ENCODE measurements at regions not wholly inside any gene's neighbourhood (a gene's known extent, or its start where the extent isn't known, plus 50 kb on each side); places are given as distances from the start of the nearest gene placed in this dataset.
"Not testable (repeated sequence)": the region's sequence is repeated elsewhere in the genome, so short reads cannot be mapped to it uniquely, and the experiment has no call there.

DNA sequence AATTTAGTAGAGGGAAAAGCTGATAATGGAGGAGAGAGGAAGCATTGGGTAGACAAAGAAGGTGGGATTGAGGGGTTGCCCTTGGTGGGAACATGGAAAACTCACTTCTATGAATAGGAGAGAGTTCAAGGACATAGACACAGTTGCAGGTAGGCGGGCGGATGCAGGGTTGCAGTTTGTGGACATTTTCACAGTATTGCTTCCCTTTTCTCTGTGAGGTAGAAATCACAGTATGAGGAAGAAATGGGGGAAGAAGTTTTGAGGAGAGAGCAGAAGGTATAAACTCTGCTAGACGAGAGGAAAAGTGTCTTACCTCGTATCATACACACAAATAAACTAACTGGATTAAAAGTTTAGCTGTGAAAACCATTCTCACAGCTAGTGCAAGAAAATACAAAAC lies 200.7 kb upstream of the ECI2 start:
- H3K27ac Mint-ChIP-seq = no peak overlapping the region
- H3K4me3 Mint-ChIP-seq = no peak overlapping the region
- POLR2A ChIA-PET = no interaction called here
- no peak for ATAC-seq
- DNase-seq = no peak
- H3K36me3 Mint-ChIP-seq (ENCODE audit: low read depth) = no peaks in the 10 kb centered on the region
- TF ChIP-seq, protein P1, sequence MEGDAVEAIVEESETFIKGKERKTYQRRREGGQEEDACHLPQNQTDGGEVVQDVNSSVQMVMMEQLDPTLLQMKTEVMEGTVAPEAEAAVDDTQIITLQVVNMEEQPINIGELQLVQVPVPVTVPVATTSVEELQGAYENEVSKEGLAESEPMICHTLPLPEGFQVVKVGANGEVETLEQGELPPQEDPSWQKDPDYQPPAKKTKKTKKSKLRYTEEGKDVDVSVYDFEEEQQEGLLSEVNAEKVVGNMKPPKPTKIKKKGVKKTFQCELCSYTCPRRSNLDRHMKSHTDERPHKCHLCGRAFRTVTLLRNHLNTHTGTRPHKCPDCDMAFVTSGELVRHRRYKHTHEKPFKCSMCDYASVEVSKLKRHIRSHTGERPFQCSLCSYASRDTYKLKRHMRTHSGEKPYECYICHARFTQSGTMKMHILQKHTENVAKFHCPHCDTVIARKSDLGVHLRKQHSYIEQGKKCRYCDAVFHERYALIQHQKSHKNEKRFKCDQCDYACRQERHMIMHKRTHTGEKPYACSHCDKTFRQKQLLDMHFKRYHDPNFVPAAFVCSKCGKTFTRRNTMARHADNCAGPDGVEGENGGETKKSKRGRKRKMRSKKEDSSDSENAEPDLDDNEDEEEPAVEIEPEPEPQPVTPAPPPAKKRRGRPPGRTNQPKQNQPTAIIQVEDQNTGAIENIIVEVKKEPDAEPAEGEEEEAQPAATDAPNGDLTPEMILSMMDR (IDR thresholded peaks at IDR 0.05) = no peak
- H3K9me3 Mint-ChIP-seq = no peaks in the 10 kb centered on the region
- H3K4me1 Mint-ChIP-seq (ENCODE audit: low read depth) = no peaks in the 10 kb centered on the region
- intact Hi-C loops (cut with micrococcal nuclease) = no loop called here
- CTCF ChIA-PET = no interaction called here
- H3K27me3 Mint-ChIP-seq = peaks cover 9% of the 10 kb centered on the region

DNA sequence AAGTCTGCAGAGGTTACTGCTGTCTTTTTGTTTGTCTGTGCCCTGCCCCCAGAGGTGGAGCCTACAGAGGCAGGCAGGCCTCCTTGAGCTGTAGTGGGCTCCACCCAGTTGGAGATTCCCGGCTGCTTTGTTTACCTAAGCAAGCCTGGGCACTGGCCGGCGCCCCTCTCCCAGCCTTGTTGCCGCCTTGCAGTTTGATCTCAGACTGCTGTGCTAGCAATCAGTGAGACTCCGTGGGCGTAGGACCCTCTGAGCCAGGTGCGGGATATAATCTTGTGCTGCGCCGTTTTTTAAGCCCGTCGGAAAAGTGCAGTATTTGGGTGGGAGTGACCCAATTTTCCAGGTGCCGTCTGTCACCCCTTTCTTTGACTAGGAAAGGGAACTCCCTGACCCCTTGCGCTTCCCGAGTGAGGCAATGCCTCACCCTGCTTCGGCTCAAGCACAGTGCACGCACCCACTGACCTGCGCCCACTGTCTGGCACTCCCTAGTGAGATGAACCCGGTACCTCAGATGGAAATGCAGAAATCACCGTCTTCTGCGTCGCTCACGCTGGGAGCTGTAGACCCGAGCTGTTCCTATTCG lies 198.9 kb upstream of the ECI2 start:
- intact Hi-C loops (cut with micrococcal nuclease); H3K4me3 Mint-ChIP-seq; H3K4me1 Mint-ChIP-seq (ENCODE audit: low read depth); ATAC-seq; POLR2A ChIA-PET; CTCF ChIA-PET; H3K36me3 Mint-ChIP-seq (ENCODE audit: low read depth); H3K9me3 Mint-ChIP-seq; DNase-seq; H3K27ac Mint-ChIP-seq; H3K27me3 Mint-ChIP-seq: not testable (repeated sequence)

DNA sequence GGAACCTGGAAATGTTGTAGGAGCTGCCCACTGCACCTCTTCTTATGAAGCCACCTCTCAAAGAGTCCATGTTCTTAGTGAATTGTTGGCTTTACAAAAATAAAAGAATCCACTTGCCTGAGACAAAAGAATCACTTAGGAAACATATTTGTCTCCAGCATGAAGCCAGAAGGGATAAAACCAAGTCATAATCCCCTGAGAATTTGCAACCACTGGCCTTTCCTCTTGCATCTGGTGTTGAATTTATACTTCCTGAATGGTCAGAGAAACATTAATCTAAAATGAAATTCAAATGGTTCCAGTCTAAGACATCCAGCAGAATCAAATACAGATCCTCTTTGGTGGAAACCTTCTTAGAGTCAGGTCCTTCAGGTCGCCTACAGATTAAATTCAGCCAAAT lies 192.5 kb upstream of the ECI2 start:
- H3K4me3 Mint-ChIP-seq = no peak overlapping the region
- no peaks in the 10 kb centered on the region for H3K4me1 Mint-ChIP-seq (ENCODE audit: low read depth)
- TF ChIP-seq, protein P1 (IDR thresholded peaks at IDR 0.05) = no peak
- no peak overlapping the region for H3K27ac Mint-ChIP-seq
- POLR2A ChIA-PET = no interaction called here
- CTCF ChIA-PET = no interaction called here
- intact Hi-C loops (cut with micrococcal nuclease) = no loop called here
- H3K9me3 Mint-ChIP-seq = no peaks in the 10 kb centered on the region
- DNase-seq = no peak
- peaks cover 2% of the 10 kb centered on the region for H3K27me3 Mint-ChIP-seq
- no peak for ATAC-seq
- no peaks in the 10 kb centered on the region for H3K36me3 Mint-ChIP-seq (ENCODE audit: low read depth)

DNA sequence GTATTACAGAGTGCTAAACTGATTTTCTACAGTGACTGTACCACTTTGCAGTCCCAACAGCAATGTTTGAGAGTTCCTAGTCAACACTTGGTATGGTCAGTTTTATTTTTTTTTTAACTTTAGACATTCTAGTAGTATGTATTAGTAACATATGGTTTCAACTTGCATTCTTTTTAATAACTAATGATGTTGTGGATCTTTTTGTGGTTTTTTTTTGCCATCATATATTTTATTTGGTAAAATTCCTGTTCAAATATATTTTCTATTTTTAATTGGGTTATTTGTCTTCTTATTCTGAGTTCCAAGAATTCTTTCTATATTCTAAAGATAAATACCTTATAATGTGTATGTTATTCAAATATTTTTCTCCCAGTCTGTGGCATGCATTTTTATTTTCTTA lies 189.4 kb upstream of the ECI2 start:
- POLR2A ChIA-PET = no interaction called here
- intact Hi-C loops (cut with micrococcal nuclease) = no loop called here
- Mint-ChIP-seq H3K9me3 (no peaks in the 10 kb centered on the region), H3K4me1 (ENCODE audit: low read depth) (no peaks in the 10 kb centered on the region), H3K27me3 (peaks cover 9% of the 10 kb centered on the region), H3K36me3 (ENCODE audit: low read depth) (no peaks in the 10 kb centered on the region), H3K4me3 (no peak overlapping the region), H3K27ac (no peak overlapping the region)
- CTCF ChIA-PET = no interaction called here
- no peak for DNase-seq
- ATAC-seq = no peak
- TF ChIP-seq, protein P1 (IDR thresholded peaks at IDR 0.05) = no peak

DNA sequence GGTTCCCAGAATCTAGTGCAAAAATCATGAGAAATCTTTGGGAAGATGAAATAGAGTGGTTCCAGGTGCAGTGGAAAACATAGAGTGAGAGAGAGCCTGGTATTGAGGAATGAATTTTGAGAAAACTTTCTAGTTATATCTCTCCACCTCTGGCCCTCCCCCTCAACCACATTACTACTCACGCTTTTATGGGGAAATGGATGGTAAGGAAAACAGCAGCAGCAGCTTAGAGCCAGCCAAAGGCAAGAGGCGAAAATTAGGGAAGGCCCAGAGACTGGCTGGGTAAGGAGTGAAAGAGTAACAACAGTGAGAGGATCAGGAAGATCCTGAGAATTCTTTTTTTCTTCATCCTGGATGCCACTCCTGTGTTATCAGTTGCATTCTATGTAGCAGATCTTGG lies 187.9 kb upstream of the ECI2 start:
- ATAC-seq = no peak
- Mint-ChIP-seq H3K27me3 (peaks cover 14% of the 10 kb centered on the region), H3K27ac (no peak overlapping the region), H3K4me3 (no peak overlapping the region), H3K36me3 (ENCODE audit: low read depth) (no peaks in the 10 kb centered on the region), H3K4me1 (ENCODE audit: low read depth) (no peaks in the 10 kb centered on the region), H3K9me3 (no peaks in the 10 kb centered on the region)
- ChIA-PET POLR2A (no interaction called here), CTCF (no interaction called here)
- TF ChIP-seq, protein P1 (IDR thresholded peaks at IDR 0.05) = no peak
- intact Hi-C loops (cut with micrococcal nuclease) = no loop called here
- DNase-seq = no peak

DNA sequence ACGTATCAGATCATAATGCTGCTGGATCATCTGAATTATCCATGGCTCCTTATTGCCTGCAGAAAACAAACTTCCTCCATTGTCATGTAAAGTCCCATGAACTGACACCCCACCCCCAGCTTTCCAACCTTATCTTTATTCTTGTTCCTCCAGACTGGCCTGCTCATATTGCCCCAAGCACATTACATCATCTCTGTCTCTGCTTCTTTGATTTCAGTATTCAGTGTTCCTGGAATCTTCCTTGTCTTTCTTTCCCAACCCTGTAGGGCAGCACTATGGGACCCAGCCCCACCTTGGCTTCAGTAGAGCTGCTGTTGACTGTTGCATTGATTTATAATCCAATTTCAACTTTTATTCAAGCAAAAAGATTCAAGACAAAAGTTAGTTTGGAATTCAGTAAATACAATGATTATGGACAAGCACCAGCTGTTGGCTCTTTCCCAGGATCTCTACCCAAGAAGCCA lies 187.5 kb upstream of the ECI2 start:
- no peak for DNase-seq
- intact Hi-C loops (cut with micrococcal nuclease) = no loop called here
- Mint-ChIP-seq H3K36me3 (ENCODE audit: low read depth) (no peaks in the 10 kb centered on the region), H3K27me3 (peaks cover 17% of the 10 kb centered on the region), H3K9me3 (no peaks in the 10 kb centered on the region), H3K4me3 (no peak overlapping the region), H3K27ac (no peak overlapping the region), H3K4me1 (ENCODE audit: low read depth) (no peaks in the 10 kb centered on the region)
- no peak for ATAC-seq
- CTCF ChIA-PET = no interaction called here
- TF ChIP-seq, protein P1 (IDR thresholded peaks at IDR 0.05) = no peak
- POLR2A ChIA-PET = no interaction called here

All from activated CD8-positive, alpha-beta T cell treated with anti-CD3 and anti-CD28 coated beads for 36 hours (primary cell).